ENCODE measurements at regions not wholly inside any gene's neighbourhood (a gene's known extent, or its start where the extent isn't known, plus 50 kb on each side); places are given as distances from the start of the nearest gene placed in this dataset.

DNA sequence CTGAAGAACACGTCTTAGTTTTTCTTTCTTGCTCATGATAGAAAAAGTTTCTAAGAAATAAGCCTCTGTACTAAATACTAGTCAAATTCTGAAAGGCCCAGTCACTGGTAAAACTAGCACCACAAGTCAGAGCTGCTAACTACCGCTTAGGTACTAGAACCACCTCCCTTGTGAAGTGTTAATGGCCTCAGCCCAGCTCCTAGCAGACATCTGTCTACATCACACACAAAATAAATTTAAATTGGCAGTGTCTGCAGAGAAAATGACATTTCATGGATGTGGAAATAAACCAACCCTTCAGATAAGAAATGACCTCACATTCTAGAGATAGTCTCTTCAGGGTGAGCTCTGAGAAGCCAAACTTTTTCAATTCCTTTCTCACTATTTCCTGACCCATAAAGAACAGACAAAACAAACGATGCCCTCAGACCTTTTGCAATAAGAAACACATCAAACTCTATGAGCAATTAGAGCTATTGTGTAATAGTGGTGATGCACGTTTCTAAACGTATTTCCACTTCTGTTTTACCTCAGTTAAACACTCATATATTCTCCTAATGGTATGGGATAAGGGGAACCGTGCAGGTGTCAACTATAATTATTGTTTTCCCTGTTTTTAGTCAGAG, 70.3 kb upstream of the DSG1 start:
- DNase-seq (ENCODE audit: low spot score) = no peak

DNA sequence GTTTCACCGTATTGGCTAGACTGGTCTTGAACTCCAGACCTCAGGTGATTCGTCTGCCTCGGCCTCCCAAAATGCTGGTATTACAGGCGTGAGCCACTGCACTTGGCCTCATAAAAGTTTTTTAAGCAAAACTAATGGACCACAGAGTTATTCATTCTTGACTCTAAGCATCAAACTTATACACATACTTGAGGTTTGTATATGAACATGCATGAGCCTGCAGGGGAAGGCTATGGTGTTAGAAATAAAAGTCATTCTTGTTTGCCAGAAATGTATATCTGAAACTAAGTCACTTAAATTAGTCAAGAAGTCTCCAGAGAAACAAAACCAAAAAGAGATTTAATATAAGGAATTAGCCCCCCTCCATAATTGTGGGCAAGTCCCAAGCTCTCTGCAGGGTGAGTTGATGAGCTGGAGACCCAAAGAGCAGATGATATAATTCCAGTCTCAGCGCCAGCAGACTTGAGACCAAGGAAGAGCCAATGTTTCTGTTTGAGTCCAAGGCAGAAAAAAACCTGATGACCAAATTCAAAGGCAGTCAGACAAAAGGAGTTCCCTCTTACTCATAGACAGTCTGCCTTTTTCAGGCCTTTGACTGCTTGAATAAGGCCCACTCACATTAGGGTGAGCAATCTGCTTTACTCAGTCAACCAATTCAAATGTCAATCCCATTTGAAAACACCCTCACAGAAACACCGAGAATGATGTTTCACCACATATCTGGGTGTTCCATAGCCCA, 69.0 kb upstream of the DSG1 start:
- DNase-seq (ENCODE audit: low spot score) = no peak

DNA sequence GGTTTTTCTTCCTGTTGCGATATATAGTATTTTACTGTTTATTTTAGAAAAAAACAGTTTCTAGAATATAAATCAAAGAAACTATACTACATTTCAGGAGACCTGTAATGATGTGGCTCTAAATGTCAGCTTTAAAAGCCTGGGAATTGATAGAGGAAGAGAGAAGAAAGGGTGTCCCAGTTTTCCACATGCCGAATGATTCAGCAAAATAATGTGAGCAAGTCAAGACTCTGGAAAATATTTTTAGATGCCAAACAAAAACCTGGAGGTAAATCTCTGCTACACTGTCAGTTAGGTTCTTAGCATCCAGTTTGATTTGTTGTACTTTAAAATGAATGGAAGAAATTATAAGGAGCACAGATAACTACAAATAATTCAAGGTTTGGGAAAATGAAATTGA, 67.1 kb upstream of the DSG1 start:
- DNase-seq (ENCODE audit: low spot score) = no peak

DNA sequence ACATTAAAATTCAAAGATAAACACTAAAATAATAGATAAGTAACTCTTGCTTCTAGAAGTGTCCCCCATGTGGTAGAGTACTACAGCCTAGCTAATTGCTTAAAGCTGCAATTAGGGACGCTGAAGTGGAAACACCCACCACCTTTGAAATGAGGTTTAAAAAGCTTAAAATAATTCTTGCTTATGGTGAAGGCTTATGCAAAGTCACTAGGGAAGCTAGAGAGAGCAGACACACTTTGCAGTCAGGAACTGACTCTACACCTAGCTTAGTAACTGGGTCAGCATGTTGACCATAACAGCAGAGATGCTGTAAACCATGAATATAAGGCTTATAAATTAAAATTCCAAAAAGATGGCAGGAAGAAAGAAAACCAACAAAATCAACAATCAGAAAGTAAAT, 65.4 kb upstream of the DSG1 start:
- DNase-seq (ENCODE audit: low spot score) = no peak

DNA sequence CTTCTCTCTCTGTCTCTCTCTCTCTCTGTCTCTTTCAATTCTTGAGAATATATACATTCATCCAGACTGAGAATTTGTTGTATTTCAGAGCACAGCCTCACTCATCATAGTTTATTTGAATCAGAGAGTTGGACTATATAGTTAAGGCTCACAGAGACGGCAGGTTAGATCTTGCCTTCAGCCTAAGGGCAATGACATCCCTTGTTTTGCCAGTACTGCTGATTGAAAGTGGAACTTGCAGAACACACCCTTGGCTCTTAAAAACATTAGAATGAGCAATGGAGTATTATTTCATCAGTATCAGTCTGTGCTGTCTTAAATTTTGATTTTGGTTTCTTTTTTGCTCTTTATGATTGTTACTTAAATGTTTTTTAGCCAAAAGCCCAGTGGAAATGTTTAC, 62.0 kb upstream of the DSG1 start:
- no peak for DNase-seq (ENCODE audit: low spot score)

DNA sequence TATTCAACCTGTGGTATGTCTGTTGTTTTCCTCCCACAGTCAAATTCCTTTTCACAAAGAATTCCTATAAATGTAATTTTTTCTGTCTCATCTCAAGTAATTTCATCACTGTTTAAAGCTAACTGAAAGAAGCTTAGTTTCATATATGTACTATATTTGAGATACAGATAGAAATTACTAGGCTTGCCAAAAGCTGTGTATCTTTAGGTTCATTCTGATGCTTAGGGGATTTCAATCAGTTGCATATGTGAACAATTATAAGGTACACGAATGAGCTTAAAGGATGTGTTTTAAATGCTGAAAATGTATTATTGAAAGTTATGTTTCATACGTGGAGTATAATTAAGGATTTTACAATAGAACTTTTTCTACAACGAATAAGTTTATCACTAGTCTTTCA, 59.2 kb upstream of the DSG1 start:
- DNase-seq (ENCODE audit: low spot score) = no peak

DNA sequence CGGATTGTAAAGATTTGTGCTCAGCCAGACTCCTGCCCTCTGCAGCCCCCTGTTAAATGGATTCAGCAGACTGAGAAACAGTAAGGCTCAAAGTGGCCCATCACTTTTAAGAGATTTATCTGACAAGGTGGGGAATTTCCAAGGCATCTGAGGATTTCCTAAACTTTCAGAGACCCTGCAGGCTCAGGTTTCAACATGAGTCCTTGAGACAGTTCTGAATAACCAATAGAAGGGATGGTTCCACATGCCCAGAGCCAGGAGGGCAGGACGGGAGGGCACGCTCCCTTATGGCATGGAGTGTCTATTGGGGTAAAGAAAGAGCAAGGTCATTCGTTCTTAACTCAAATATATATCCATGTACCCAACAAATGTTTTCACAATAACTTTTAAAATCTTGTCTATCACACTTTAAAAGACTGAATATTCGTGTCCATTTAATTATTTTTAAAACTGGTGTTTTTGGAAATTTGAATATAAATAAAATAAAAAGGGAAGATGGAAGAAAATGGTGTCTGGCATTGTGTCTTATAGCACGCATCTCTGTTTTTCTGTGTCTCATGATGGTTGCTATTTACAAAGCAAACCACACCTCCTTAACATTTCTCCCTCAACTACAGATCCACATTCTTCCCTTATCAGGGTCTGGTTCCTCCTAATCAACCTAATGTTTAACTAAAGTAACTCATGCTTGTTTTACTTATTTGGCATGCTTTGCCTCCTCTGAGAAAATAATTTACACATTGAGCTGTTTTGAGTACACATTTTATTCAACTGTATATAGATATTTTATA, 56.0 kb upstream of the DSG1 start:
- no peak for DNase-seq (ENCODE audit: low spot score)

DNA sequence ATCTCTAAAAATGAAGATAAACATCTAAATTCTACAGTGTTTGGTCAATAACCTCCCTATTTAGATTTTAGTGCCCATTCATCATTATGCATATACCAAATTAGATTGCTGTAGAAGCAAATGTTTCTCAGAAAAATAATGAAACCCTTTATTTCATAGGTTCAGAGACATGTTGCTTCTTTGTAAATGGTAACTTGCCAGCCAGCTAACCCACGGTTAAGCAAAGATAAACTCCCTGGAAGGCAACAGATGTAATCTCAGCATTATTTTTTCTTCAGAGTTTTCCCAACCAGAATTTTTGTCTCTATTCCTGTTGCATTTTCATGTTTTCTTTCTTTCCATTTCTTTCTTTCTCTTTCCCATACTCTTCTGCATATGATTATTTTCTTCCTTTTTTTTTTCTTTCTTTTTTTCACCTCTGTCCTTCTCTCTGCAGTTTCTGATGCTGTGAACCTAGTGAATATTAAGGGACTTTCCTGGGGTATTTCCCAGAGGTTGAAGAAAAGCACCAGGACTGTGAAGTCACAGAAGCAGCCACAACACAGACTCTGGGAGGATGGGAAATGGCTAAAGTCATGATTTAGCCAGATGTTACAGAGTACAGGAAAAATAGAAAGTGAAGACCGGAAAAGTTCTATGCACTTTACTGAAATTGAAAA, 50.0 kb upstream of the DSG1 start:
- no peak for DNase-seq (ENCODE audit: low spot score)
